22Rv1 (cell line): ENCODE measurements at regions not wholly inside any gene's neighbourhood (a gene's known extent, or its start where the extent isn't known, plus 50 kb on each side); places are given as distances from the start of the nearest gene placed in this dataset.

Experiments
- H3K27ac ChIP-seq: fragments of 450-650 bp; 2 replicates; pipeline ENCODE4 v1.5.1; 2017
- CTCF ChIP-seq: fragments of 450-650 bp; IDR thresholded peaks from 2 replicates; pipeline ENCODE4 v1.5.1; 2017; ENCODE audit warnings: mild to moderate bottlenecking
- ZFX ChIP-seq: fragments of 450-650 bp; IDR thresholded peaks from 2 replicates; pipeline ENCODE4 v1.6.1; 2017; ENCODE audit warnings: antibody characterized with exemption, borderline replicate concordance

- TF ChIP-seq CTCF (no peak), ZFX (no peak)
- no peak overlapping the region for H3K27ac ChIP-seq
Observed at GRCh38 chr10:9877978-9878377, 1139.7 kb upstream of the CELF2 start.

GRCh38 chr10:9878383-9878782 is 1139.3 kb upstream of the CELF2 start:
- TF ChIP-seq ZFX (no peak), CTCF (no peak)
- no peak overlapping the region for H3K27ac ChIP-seq

- TF ChIP-seq CTCF (no peak), ZFX (no peak)
Observed at GRCh38 chr10:9885761-9886160, 1131.9 kb upstream of the CELF2 start.

GRCh38 chr10:9886772-9887171 is 1130.9 kb upstream of the CELF2 start:
- TF ChIP-seq CTCF (no peak), ZFX (no peak)
- no peak overlapping the region for H3K27ac ChIP-seq

More at GRCh38 chr10:9885761-9886160, 1131.9 kb upstream of the CELF2 start:
- H3K27ac ChIP-seq = no peak overlapping the region

GRCh38 chr10:9895453-9895852 is 1122.2 kb upstream of the CELF2 start:
- TF ChIP-seq CTCF (no peak), ZFX (no peak)
- no peak overlapping the region for H3K27ac ChIP-seq

- H3K27ac ChIP-seq = no peak overlapping the region
- TF ChIP-seq CTCF (no peak), ZFX (no peak)
Observed at GRCh38 chr10:9895981-9896380, 1121.7 kb upstream of the CELF2 start.

- no peak overlapping the region for H3K27ac ChIP-seq
- no peak for TF ChIP-seq ZFX
- TF ChIP-seq CTCF = no peak
Observed at GRCh38 chr10:9898633-9899395, 1118.9 kb upstream of the CELF2 start.
